H1 (cell line): ENCODE measurements at regions not wholly inside any gene's neighbourhood (a gene's known extent, or its start where the extent isn't known, plus 50 kb on each side); places are given as distances from the start of the nearest gene placed in this dataset.

Source experiments
- MAFK ChIP-seq: IDR thresholded peaks from 2 replicates; pipeline ENCODE4 v1.6.1; 2012; ENCODE audit warnings: low read depth, mild to moderate bottlenecking, improper control_type of control experiment, low read length
- POU5F1 ChIP-seq: IDR thresholded peaks from 2 replicates; pipeline ENCODE4 v1.6.1; 2011; ENCODE audit warnings: low read depth, mild to moderate bottlenecking, low read length, moderate library complexity
- RAD21 ChIP-seq, 2 experiments: IDR thresholded peaks in 1 of 2; conservative IDR thresholded peaks in 1 of 2; 2 replicates each; pipeline ENCODE4 v1.6.1; 2011; ENCODE audit warnings: low read depth in 2 of 2, low read length in 2 of 2, improper control_type of control experiment in 1 of 2, inconsistent platforms in 1 of 2, mild to moderate bottlenecking in 1 of 2, moderate library complexity in 1 of 2
- SAP30 ChIP-seq: fragments of 300-600 bp; sonication (generic); IDR thresholded peaks from 2 replicates; pipeline ENCODE4 v1.7.1; 2012; ENCODE audit warnings: low read length, moderate library complexity, mild to moderate bottlenecking, inconsistent platforms; ENCODE audit not compliant: insufficient read depth, insufficient replicate concordance
- SP1 ChIP-seq: IDR thresholded peaks from 2 replicates; pipeline ENCODE4 v1.6.1; 2011; ENCODE audit warnings: low read depth, low read length

- TF ChIP-seq RAD21 (IDR thresholded peaks at IDR 0.05 in 1 of 2, conservative IDR thresholded peaks at IDR 0.05 in 1 of 2; ENCODE audit: low read depth in 2 of 2, low read length in 2 of 2) (no peak), MAFK (no peak), SAP30 (no peak), POU5F1 (no peak), SP1 (no peak)
Observed at GRCh38 chr1:106225403-106225802, 831.1 kb upstream of the PRMT6 start (continued).
